ENCODE measurements at regions not wholly inside any gene's neighbourhood (a gene's known extent, or its start where the extent isn't known, plus 50 kb on each side); places are given as distances from the start of the nearest gene placed in this dataset.

DNA sequence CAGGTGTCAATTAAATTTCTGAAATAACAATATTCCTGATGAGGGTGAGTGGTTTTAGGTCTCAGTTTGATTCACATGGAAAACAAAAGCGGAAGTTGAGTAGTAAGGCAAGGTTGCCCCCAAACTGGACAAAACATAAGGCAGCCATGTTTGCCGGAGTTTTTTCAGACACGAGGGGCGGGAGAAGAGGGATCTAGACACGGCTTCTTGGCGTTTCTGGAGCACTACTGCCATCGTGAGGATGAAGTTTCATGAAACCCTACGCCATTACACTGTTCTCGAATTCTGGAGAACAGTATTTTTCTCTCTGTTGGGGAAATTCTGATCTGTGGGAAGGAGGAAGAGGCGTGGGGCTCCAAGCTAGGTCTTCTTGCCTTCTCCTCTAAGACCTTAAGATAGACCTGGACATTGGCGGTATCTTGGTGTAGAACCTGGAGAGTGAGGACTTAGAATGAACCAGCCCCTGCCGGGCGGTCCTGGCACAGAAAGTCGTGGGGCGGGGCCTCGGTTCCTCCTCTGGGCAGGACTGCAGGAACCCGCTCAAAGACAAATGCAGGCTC lies 160.3 kb downstream of the OR13H1 start:
- no peak for DNase-seq

DNA sequence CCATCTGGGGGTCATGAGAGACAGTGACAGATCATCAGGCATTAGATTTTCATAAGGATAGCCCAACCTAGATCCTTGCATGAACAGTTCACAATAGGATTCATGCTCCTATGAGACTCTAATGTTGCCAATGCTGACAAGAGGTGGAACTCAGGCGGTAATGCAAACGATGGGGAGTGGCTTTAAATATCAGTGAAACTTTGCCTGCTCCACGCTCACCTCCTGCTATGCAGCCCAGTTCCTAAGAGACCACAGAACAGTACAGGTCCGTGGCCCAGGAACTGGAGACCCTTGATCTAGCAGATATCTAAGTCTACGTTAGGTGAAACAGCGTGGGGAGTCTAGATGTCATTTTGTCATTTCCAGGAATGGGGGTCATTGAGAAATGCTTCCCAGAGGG lies 165.7 kb downstream of the OR13H1 start:
- no peak for DNase-seq

DNA sequence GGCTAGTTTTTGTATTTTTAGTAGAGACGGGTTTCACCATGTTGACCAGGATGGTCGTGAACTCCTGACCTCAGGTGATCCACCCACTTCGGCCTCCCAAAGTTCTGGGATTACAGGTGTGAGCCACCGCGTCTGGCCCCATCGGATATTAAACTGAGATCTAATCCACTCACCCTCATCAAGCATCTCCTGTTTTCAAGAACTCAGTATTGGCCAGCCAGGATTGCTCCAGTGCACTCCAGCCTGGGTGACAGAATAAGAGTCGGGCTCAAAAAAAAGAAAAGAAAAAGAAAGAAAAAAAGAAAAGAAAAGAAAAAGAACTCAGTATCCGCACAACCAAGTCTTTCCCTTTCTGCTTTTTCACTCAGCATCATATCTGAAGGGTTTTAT lies 167.6 kb downstream of the OR13H1 start:
- DNase-seq: no peak

DNA sequence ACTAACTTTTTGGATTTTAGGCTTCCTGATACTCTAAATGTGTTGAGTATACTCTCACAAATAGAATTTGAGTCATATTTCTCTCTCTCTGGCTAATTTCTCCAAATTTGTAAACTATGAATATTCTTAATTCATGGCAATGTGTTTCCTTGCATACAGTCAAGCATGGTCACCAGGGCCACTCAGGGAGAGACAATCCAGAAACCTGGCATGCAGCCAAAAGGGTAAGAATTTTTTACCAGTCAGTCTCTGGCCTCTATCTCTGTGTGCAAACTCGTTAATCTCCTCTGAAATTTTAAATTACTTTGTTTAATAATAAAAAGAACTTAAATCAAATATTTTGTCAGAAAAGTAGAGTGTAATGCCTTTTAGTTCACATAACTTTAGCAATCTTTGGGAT lies 179.8 kb downstream of the OR13H1 start:
- DNase-seq: no peak

DNA sequence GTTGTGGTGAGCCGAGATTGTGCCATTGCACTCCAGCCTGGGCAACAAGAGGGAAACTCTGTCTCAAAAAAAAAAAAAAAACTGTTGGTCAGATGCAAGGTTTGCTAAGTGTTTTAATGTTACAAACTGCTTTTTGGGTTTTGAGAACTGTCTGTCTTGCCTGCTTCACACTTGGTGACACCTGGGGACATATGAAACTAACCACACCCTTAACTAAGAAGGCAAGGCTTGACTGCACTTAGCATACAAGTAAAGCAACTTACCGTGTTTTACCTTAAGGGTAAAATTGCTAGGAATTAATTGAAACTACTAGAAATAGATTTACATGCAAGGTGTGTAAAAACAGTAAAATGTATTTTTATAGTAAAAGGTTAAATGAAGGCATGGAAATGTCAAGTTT lies 180.4 kb downstream of the OR13H1 start:
- DNase-seq: no peak

DNA sequence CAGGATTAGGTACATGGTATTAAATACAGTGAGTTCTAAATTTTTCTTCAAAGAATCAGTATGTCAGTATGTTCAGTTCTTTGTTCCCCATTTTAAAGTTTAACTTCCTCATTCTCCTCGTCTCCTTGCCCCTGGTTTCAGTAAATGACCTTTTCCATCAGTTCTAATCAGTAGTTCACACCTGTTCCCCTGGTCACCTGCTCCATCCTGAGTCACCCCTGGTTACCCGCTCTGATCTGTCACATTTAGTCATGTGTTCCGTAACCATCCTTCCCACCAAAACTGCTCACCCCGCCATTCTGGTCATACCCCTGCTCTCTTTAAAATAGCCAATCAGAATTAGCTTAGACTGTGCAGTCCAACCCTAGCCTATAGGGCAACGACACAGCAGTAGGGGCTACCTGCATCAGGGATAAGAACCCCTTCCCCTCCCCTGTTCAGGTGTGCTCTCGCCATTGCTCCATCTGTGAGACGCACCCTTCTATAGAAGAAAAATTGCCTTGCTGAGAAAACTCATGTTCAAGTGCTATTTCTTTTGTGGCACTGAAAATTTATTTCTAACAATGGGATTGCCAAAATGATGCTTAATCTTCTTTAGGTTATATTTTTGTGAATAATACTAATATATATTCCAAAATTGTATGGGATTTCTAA lies 181.3 kb downstream of the OR13H1 start:
- DNase-seq: no peak

DNA sequence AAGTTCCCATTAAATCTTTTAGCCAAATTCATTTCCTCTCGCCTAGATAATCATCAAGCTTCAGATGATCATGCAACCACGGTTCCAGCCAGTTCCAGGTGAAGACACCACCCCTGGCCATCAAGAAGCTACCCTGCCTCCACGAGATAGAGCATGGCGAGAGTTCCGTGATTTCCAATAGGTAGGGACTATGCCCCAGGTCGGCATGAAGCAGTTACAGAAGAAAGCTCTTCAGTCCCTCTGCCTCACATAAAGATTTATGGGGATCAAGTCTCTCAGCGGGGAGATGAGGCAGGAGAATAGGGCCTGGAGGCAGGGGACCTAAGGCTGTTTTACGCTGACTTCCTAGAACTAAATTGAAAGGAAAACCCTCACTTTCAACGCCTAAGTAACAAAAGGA lies 183.9 kb downstream of the OR13H1 start:
- DNase-seq: no peak

DNA sequence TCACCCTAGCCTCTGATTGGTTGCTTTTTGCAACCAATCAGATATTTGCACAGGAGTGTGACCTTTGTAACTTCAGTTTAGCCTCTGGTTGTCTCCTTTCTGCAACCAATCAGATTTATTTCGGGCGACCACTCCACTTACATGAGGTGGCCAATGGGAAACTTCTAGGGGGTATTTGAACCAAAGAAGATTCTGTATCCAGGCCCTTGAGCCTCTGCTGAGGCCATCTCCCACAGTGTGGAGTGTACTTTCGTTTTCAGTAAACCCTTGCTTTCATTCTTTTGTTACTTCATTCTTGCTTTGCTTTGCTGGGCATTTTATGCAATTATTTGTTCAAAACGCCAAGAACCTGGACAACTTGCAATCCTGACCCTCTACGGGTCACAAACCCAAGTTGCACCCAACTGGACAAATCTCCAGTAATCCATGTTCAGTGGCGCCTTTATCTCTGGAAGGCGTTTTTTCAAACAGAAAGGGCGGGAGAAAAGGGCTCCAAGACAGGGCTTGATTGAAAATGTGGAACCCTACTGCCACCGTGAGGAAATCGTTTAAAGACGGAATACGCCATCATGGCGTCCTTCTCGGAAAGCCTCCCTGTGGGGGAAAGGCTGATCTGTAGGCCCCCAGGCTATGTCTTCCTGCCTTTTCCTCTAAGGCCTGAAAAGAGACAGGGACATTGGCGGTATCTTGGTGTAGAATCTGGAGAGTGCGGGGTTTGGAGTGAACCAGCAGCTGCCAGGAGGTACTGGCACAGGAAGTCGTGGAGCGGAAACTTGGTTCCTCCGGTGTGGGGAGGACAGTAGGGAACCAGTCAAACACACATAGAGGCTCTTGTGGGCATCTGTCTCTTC lies 184.6 kb downstream of the OR13H1 start:
- no peak for DNase-seq

DNA sequence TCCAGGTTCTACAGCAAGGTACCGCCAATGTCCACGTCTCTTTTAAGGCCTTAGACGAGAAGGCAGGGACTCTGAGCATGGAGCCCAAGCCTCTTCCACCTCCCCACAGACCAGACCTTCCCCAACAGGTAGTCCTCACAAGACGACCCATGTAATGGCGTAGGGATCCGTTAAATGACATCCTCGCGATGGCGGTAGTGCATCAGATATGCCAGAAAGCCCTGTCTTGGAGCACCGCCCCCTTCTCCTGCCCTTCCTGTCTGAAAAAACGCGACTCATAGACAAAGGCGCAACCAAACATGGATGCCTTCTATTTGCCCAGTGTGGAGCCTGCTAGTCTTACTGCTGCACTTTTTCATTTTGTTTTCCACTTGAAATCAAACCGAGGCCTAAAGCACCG lies 185.4 kb downstream of the OR13H1 start:
- DNase-seq: no peak

DNA sequence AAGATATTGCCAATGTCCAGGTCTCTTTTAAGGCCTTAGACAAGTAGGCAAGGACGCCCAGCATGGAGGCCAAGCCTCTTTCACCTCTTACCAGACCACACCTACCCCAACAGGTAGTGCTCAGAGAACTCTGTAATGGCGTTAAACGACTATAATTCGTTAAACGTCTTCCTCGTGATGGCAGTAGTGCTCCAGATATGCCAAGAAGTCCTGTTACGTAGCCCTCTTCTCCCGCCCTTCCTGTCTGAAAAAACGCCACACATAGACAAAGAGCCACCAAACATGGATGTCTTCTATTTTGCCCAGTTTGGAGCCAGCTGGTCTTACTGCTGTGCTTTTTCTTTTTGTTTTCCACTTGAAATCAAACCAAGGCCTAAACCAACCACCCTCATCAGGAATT lies 190.7 kb downstream of the OR13H1 start:
- no peak for DNase-seq

DNA sequence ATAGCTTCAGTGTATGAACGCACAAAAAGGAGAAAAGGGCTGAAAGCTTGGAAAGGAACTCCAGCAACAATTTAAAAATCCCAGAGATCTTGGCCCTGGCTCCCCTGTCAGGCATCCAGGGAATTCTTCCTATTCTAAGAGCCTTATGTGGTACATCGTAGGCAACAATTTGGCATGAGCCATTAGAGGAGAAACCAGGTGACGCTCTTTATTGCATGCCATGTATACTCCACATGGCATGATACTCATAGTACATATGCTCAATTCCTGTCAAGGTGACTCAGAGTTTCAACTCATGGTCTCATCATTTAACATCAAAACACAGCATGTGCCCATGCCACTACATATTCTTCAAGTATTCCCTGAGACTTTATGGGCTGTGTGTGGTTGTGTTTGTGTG lies 191.3 kb downstream of the OR13H1 start:
- no peak for DNase-seq

DNA sequence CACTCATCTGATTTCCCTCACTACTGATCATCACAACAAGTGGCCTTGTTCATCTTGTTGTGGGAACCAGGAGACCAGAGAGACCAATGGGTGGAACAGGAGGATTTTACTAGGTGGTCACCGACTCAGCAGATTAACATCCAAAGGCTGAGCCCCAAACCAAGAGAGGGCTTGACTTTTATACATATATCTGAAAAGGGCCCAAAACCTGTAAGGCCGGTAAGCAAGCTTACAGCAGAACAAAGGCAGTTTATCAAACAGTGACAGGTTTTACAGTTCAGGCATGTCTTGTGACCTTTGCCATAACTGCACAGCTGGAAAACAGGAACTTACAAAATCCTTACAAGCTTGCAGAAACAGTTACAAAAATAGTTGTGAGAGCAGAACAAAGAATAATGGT lies 195.9 kb downstream of the OR13H1 start:
- no peak for DNase-seq

DNA sequence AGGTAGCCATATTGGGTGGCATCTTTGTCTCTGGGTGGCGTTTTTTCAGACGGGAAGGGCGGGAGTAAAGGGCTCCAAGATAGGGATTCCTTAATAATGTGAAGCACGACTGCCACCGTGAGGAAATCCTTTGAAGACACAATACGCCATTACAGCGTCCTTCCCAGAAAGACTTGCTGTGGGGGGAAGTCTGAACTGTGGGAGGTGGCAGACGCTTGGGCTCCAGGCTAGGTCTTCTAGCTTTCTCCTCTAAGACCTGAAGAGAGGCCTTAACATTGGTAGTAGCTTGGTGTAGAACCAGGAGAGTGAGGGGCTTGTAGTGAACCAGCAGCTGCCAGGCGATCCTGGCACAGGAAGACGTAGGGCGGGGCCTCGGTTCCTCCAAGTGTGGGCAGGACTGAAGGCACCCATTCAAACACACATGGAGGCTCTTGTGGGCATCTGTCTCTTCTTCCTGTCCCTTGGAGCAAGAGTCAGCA lies 197.3 kb downstream of the OR13H1 start:
- DNase-seq: no peak

DNA sequence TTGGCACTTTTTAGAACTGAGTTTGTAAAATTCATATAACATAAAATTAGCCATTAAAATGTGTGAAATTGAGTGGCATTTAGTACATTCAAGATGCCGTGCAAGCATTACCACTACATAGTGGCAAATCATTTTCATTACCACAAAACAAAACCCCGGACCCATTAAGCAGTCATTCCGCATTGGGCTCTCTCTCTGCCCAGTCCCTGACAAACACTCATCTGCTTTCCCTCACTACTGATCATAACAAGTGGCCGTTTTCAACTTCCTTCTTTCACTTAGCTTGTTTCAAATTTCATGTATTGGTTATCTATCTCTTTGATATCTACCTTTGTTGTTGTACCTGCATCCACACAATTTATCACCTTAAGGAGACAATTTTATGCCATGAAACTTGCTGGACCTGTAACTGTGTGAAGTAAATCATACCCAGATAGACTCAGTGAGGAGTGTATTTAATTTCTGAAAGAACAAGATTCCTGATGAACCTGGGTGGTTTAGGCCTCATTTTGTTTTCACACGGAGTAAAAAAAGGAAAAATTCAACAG lies 202.1 kb downstream of the OR13H1 start:
- DNase-seq: no peak

DNA sequence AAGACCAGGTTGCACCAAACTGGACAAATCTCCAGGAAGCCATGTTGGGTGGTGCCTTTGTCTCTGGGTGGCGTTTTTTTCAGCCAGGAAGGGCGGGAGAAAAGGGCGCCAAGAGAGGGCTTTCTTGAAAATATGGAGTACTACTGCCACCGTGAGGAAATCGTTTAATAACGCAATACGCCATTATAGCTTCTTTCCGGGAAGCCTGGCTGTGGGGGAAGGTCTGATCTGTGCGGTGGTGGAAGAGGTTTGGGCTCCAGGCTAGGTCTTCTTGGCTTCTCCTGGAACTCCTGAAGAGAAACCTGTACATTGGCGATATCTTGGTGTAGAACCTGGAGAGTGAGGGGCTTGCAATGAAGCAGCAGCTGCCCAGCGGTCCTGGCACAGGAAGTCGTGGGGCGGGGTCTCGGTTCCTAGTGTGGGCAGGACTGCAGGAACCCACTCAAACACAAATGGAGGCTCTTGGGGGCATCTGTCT lies 202.7 kb downstream of the OR13H1 start:
- no peak for DNase-seq

DNA sequence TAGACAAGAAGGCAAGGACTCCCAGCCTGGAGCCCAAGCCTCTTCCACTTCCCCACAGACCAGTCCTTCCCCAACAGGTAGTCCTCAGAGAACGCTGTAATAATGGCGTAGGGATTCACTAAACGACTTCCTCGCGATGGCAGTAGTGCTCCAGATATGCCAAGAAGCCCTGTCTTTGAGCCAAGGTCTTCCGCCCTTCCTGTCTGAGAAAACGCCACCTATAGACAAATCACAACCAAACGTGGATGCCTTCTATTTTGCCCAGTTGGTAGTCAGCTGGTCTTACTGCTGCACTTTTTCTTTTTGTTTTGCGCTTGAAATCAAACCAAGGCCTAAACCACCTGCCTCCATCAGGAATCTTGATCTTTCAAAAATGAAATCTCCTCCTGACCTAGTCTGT lies 203.3 kb downstream of the OR13H1 start:
- DNase-seq: no peak

DNA sequence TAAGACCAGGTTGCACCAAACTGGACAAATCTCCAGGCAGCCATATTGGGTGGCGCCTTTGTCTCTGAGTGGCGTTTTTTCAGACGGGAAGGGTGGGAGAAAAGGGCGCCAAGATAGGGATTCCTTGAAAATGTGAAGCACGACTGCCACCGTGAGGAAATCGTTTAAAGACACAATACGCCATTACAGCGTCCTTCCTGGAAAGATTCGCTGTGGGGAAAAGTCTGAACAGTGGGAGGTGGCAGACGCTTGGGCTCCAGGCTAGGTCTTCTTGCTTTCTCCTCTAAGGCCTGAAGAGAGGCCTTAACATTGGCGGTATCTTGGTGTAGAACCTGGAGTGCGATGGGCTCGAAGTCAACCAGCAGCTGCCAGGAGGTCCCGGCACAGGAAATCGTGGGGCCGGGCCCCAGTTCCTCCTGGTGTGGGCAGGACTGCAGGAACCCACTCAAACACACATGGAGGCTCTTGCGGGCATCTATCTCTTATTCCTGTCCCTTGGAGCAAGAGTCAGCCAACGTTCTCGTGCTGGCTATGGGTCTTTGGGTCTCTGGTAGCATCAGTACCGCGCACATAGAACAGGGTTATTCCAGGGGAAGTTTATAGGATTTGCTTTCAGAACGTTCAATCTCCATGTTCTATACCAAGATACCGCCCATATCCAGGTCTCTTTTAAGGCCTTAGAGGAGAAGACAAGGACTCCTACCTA lies 208.8 kb downstream of the OR13H1 start:
- DNase-seq: no peak

DNA sequence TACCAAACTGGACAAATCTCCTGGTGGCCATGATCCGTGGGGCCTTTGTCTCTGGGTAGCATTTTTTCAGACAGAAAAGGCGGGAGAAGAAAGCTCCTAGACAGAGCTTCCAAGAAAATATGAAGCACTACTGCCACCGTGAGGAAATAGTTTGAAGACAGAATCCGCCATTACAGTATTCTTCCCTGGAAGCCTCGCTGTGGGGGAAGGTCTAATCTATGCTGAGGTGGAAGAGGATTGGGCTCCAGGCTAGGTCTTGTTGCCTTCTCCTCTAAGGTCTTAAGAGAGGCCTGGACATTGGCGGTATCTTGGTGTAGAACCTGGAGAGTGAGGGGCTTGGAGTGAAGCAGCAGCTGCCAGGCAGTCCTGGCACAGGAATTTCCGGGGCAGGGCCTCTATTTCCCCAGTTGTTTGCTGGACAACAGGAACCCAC lies 218.9 kb downstream of the OR13H1 start:
- no peak for DNase-seq

DNA sequence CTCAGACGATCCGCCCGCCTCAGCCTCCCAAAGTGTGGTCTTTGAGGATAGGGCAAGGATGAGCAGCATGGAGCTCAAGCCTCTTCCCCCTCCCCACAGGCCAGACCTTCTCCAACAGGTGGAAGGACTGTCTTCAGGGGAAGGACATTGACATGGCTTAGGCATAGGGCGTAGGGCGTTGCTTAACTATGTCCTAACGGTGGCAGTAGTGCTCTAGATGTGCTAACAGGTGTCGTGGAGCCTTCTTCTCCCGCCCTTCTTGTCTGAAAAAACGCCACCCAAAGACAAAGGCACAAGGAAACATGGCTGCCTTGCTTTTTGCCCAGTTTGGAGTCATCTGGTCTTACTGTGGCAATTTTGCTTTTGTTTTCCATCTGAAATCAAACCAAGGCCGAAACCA lies 219.8 kb downstream of the OR13H1 start:
- no peak for DNase-seq

DNA sequence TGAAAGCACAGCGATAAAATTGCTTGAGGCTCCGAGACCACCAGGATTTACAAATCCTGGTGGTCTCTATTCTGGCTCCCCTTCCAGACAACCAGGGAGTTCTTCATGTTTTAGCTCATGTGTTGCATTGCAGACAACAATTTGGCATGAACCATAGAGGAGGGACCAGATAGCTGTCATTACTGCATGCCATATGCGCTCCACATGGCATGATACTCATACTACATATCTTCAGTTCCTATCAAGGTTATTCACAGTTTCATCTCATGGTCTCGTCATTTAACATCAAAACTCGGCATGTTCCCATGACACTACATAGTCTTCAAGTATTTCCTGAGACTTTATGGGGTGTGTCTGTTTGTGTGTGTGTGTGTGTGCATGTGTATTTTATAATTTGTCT lies 220.3 kb downstream of the OR13H1 start:
- DNase-seq: no peak

DNA sequence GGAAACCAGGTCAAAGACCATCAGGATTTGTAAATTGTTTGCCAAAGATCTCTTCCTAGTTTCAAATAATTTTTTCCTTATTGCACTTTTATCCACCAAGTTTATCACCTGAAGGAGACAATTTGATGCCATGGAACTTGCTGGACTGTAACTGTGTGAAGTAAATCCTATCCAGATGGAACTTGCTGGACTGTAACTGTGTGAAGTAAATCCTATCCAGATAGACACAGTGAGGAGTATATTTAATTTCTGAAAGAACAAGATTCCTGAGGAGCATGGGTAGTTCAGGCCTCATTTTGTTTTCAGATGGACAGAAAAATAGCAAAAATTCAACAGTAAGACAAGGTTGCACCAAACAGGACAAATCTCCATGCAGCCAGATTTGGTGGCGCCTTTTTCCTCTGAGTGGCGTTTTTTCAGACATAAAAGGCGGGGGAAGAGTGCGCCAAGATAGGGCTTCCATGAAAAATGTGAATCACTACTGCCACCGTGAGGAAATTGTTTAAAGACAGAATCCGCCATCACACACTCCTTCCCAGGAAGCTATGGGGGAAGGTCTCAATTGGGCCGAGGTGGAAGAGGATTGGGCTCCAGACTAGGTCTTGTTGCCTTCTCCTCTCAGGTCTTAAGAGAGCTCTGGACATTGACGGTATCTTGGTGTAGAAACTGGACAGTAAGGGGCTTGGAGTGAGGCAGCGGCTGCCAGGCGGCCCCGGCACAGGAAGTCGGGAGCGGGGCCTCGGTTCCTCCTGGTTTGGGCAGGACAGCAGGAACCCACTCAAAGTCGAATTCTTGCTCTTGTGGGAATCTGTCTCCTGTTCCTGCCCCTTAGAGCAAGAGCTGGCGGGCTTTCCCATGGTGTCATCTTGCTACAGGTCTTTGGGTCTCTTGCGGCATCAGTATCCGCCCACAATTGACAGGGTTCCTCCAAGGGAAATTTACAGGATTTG lies 234.7 kb downstream of the OR13H1 start:
- no peak for DNase-seq

DNA sequence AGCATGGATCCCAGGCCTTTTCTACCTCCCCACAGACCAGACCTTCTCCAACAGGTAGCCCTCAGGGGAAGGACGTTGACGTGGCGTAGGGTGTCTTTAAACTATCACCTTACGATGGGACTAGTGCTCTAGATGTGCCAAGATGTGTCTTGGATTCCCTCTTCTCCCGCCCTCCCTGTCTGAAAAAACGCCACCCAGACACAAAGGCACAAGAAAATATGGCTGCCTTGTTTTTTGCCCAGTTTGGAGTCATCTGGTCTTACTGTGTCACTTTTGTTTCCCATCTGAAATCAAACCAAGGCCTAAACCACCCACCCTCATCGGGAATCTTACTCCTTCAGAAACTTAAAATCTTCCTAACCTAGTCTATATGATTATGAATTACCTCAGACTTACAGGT lies 235.4 kb downstream of the OR13H1 start:
- DNase-seq: no peak
